Astrocyte (in vitro differentiated cells and primary cell): ENCODE measurements at regions not wholly inside any gene's neighbourhood (a gene's known extent, or its start where the extent isn't known, plus 50 kb on each side); places are given as distances from the start of the nearest gene placed in this dataset.

Experiments
- DNase-seq: peaks from one replicate; pipeline ENCODE4 v3.0.0-alpha.2; 2010; ENCODE audit warnings: low read depth
- FAIRE-seq: peaks from 2 replicates; lab custom pipeline; 2011; peaks lifted over from hg19 to GRCh38; lab: Jason Lieb, UNC
- H2AFZ ChIP-seq: 2 replicates; pipeline ENCODE4 v1.6.0; 2012; ENCODE audit warnings: low read depth, low read length, inconsistent platforms
- H3K27ac ChIP-seq: 2 replicates; pipeline ENCODE4 v1.5.1; 2011; ENCODE audit warnings: low read depth, low read length, inconsistent platforms
- H3K27me3 ChIP-seq: 2 replicates; pipeline ENCODE4 v1.6.0; 2011; ENCODE audit warnings: low read length, inconsistent platforms; ENCODE audit not compliant: insufficient read depth
- H3K36me3 ChIP-seq: 2 replicates; pipeline ENCODE4 v1.5.1; 2011; ENCODE audit warnings: low read length, inconsistent platforms; ENCODE audit not compliant: insufficient read depth
- H3K4me1 ChIP-seq: 2 replicates; pipeline ENCODE4 v1.5.1; 2011; ENCODE audit warnings: low read length, inconsistent platforms; ENCODE audit not compliant: insufficient read depth
- H3K4me2 ChIP-seq: 2 replicates; pipeline ENCODE4 v1.6.0; 2012; ENCODE audit warnings: low read length, inconsistent platforms
- H3K4me3 ChIP-seq: 2 replicates; pipeline ENCODE4 v1.5.1; 2011; ENCODE audit warnings: low read depth, mild to moderate bottlenecking, low read length, inconsistent platforms; ENCODE audit not compliant: insufficient read depth
- H3K79me2 ChIP-seq: 2 replicates; pipeline ENCODE4 v1.6.0; 2012; ENCODE audit warnings: mild to moderate bottlenecking, low read length, inconsistent platforms; ENCODE audit not compliant: insufficient read depth
- H3K9ac ChIP-seq: 2 replicates; pipeline ENCODE4 v1.6.0; 2012; ENCODE audit warnings: mild to moderate bottlenecking, low read length, inconsistent platforms
- H3K9me3 ChIP-seq: 2 replicates; pipeline ENCODE4 v1.5.1; 2012; ENCODE audit warnings: low read depth, mild to moderate bottlenecking, low read length, inconsistent platforms; ENCODE audit not compliant: insufficient read depth
- H4K20me1 ChIP-seq: 2 replicates; pipeline ENCODE4 v1.6.0; 2012; ENCODE audit warnings: low read length, inconsistent platforms; ENCODE audit not compliant: insufficient read depth
- H3K27ac Mint-ChIP-seq: one replicate; pipeline ENCODE4 v1.8.0; 2021; ENCODE audit warnings: mild to moderate bottlenecking, mixed read lengths; ENCODE audit not compliant: unreplicated experiment
- H3K27me3 Mint-ChIP-seq: one replicate; pipeline ENCODE4 v1.8.0; 2021; ENCODE audit warnings: low read depth, mixed read lengths; ENCODE audit not compliant: unreplicated experiment
- H3K36me3 Mint-ChIP-seq: one replicate; pipeline ENCODE4 v1.8.0; 2021; ENCODE audit warnings: low read depth, mixed read lengths; ENCODE audit not compliant: unreplicated experiment
- H3K4me1 Mint-ChIP-seq: one replicate; pipeline ENCODE4 v1.8.0; 2021; ENCODE audit warnings: low read depth, mixed read lengths; ENCODE audit not compliant: unreplicated experiment
- H3K4me3 Mint-ChIP-seq: one replicate; pipeline ENCODE4 v1.8.0; 2021; ENCODE audit warnings: mild to moderate bottlenecking, moderate library complexity, mixed read lengths; ENCODE audit not compliant: unreplicated experiment
- H3K9me3 Mint-ChIP-seq: one replicate; pipeline ENCODE4 v1.8.0; 2021; ENCODE audit warnings: mild to moderate bottlenecking, mixed read lengths; ENCODE audit not compliant: unreplicated experiment
- EZH2 ChIP-seq: IDR thresholded peaks from 2 replicates; pipeline ENCODE4 v1.6.1; 2012; ENCODE audit warnings: mild to moderate bottlenecking, low read length, inconsistent platforms; ENCODE audit not compliant: insufficient read depth
- TF ChIP-seq, protein P1 (sequence below): IDR thresholded peaks from 2 replicates; pipeline ENCODE4 v1.5.1; 2011; ENCODE audit warnings: low read depth, mild to moderate bottlenecking, inconsistent platforms, low read length, moderate library complexity; ENCODE audit not compliant: insufficient read depth

DNA sequence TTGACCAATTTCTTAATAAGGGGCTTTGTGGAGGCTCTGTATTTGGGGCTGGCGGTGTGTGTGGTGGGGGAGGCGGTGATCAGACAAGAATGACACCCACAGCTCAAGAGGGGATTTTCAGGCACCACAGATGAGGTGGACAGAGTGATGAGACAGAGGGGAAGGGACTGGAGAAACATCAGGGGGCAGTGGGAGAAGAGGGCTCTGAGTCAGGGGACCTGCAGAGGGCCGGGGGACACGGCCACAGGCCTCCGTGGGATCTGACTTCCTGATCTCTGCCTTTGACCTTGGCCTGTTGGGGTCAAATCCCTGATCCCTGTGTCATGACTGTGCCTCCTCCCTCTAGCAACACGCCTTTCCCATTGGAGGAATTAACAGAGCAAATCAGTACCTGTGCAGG, 197.7 kb downstream of the C9orf50 start:
- Mint-ChIP-seq H3K9me3 (peaks cover 7% of the 10 kb centered on the region), H3K4me3 (no peak overlapping the region), H3K27me3 (peaks cover 35% of the 10 kb centered on the region), H3K27ac (no peak overlapping the region), H3K36me3 (no peaks in the 10 kb centered on the region), H3K4me1 (peaks cover 8% of the 10 kb centered on the region)
- Histone ChIP-seq H3K27me3 (peaks cover 2% of the 10 kb centered on the region), H3K9me3 (no peaks in the 10 kb centered on the region), H3K79me2 (no peaks in the 10 kb centered on the region), H3K36me3 (no peaks in the 10 kb centered on the region), H3K4me2 (no peak overlapping the region), H3K4me3 (no peak overlapping the region), H2AFZ (no peak overlapping the region), H3K9ac (no peak overlapping the region), H3K27ac (no peak overlapping the region), H4K20me1 (no peaks in the 10 kb centered on the region), H3K4me1 (no peaks in the 10 kb centered on the region)
- TF ChIP-seq, protein P1, sequence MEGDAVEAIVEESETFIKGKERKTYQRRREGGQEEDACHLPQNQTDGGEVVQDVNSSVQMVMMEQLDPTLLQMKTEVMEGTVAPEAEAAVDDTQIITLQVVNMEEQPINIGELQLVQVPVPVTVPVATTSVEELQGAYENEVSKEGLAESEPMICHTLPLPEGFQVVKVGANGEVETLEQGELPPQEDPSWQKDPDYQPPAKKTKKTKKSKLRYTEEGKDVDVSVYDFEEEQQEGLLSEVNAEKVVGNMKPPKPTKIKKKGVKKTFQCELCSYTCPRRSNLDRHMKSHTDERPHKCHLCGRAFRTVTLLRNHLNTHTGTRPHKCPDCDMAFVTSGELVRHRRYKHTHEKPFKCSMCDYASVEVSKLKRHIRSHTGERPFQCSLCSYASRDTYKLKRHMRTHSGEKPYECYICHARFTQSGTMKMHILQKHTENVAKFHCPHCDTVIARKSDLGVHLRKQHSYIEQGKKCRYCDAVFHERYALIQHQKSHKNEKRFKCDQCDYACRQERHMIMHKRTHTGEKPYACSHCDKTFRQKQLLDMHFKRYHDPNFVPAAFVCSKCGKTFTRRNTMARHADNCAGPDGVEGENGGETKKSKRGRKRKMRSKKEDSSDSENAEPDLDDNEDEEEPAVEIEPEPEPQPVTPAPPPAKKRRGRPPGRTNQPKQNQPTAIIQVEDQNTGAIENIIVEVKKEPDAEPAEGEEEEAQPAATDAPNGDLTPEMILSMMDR, result no peak
- TF ChIP-seq EZH2, result no peak
- no peak for DNase-seq
- FAIRE-seq, result no peak

DNA sequence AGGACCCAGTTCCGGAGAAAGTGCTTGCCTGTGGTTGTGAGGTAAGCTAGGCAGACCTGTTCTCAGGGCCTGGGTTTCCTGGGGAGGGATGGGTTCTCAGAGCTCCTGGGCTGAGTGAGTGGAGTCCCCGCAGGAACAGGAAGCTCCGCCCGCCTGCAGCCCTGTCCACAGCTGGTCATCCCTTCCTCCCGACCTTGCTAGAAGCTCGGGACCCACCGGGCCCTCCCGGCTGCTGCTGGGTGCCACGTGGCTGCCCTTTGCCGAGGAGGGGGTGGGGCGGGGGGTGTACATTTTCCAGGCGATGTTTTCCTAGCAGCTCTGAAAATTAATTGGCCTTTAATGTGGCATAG, 198.1 kb downstream of the C9orf50 start:
- Histone ChIP-seq H2AFZ (no peak overlapping the region), H3K9me3 (no peaks in the 10 kb centered on the region), H3K9ac (no peak overlapping the region), H3K36me3 (no peaks in the 10 kb centered on the region), H4K20me1 (no peaks in the 10 kb centered on the region), H3K27ac (no peak overlapping the region), H3K4me3 (no peak overlapping the region), H3K4me1 (no peaks in the 10 kb centered on the region), H3K79me2 (no peaks in the 10 kb centered on the region), H3K4me2 (no peak overlapping the region), H3K27me3 (no peaks in the 10 kb centered on the region)
- H3K4me3 Mint-ChIP-seq, result no peak overlapping the region
- H3K9me3 Mint-ChIP-seq, result peaks cover 4% of the 10 kb centered on the region
- no peaks in the 10 kb centered on the region for H3K36me3 Mint-ChIP-seq
- DNase-seq (no peak), FAIRE-seq (no peak)
- no peak for TF ChIP-seq EZH2
- TF ChIP-seq, protein P1, result no peak
- H3K27me3 Mint-ChIP-seq, result peaks cover 32% of the 10 kb centered on the region
- H3K27ac Mint-ChIP-seq, result no peak overlapping the region
- peaks cover 8% of the 10 kb centered on the region for H3K4me1 Mint-ChIP-seq

DNA sequence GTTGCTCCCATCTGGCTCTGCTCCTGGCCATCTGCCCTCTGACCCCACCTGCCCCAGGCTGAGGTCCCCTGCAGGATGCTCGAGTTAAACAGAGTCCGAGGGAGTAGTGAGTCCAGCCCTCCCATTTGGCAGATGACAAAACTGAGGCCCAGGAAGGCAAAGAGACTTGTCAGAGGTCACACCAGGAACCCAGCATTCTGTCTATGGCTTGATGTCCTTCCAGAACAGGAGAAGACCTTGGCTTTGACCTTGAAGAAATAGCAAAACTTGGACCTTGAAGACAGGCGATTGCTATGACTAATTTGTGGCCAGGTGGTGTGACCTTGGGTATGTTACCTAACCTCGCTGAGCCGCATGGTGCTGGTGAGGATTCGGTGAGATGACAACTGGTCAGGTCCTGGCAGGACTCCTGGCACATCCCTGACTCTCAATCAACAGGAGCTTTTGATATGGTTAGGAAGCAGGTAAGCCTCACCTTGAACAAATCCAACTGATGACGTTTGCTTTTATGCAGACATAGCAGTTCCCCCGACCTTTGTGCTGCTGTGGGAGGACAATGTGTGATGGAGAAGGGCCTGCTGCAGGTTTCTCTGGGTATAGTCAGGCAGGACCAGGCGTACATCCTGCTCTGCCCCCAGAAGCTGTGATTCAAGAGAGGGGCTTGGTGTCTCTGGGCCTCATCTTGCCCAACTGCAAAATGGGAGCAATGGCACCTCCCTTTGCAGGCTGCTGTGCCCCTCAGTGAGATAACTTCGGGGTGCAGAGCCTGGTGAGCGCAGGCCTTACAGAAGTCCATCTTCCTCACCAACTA, 198.7 kb downstream of the C9orf50 start:
- FAIRE-seq (no peak), DNase-seq (no peak)
- H3K4me1 Mint-ChIP-seq, result peaks cover 10% of the 10 kb centered on the region
- no peaks in the 10 kb centered on the region for H4K20me1 ChIP-seq
- no peak overlapping the region for H3K27ac ChIP-seq
- no peaks in the 10 kb centered on the region for H3K9me3 ChIP-seq
- peaks cover 26% of the 10 kb centered on the region for H3K27me3 Mint-ChIP-seq
- H3K9ac ChIP-seq, result no peak overlapping the region
- H3K79me2 ChIP-seq, result no peaks in the 10 kb centered on the region
- H3K36me3 Mint-ChIP-seq, result no peaks in the 10 kb centered on the region
- H2AFZ ChIP-seq, result no peak overlapping the region
- H3K9me3 Mint-ChIP-seq, result peaks cover 3% of the 10 kb centered on the region
- no peak overlapping the region for H3K4me2 ChIP-seq
- no peak overlapping the region for H3K4me3 Mint-ChIP-seq
- no peak overlapping the region for H3K27ac Mint-ChIP-seq
- H3K36me3 ChIP-seq, result no peaks in the 10 kb centered on the region
- no peaks in the 10 kb centered on the region for H3K27me3 ChIP-seq
- H3K4me3 ChIP-seq, result no peak overlapping the region
- TF ChIP-seq, protein P1, result no peak
- no peak for TF ChIP-seq EZH2
- H3K4me1 ChIP-seq, result no peaks in the 10 kb centered on the region
